Activated T-cell treated with anti-CD3 and anti-CD28 coated beads, Interleukin-2, amount 50 U/mL, for 72 hours (primary cell): ENCODE measurements at regions not wholly inside any gene's neighbourhood (a gene's known extent, or its start where the extent isn't known, plus 50 kb on each side); places are given as distances from the start of the nearest gene placed in this dataset.

Experiments used
- ATAC-seq, 2 donors: fragments of 150-1000 bp; cut with Tn5 transposase; replicated peaks in 1 of 2; 2 replicates each; pipeline ENCODE4 v1.10.0; 2021; ENCODE audit warnings: moderate library complexity in 2 of 2, mild to moderate bottlenecking in 1 of 2
- DNase-seq, 2 donors: peaks; one replicate each; pipeline ENCODE4 v3.0.0; 2021 to 2022; ENCODE audit warnings: mixed read lengths in 1 of 2
- H3K27ac Mint-ChIP-seq: one replicate; pipeline ENCODE4 v1.8.0; 2022; ENCODE audit warnings: mild to moderate bottlenecking, moderate library complexity, mixed read lengths
- H3K27me3 Mint-ChIP-seq: one replicate; pipeline ENCODE4 v1.8.0; 2022; ENCODE audit warnings: low read depth, mixed read lengths
- H3K36me3 Mint-ChIP-seq, 2 donors: one replicate each; pipeline ENCODE4 v1.8.0; 2022; ENCODE audit warnings: mixed read lengths in 2 of 2, mild to moderate bottlenecking in 1 of 2; ENCODE audit not compliant: insufficient read depth in 2 of 2
- H3K4me1 Mint-ChIP-seq: one replicate; pipeline ENCODE4 v1.8.0; 2022; ENCODE audit warnings: low read depth, mixed read lengths
- H3K4me3 Mint-ChIP-seq, 2 donors: one replicate each; pipeline ENCODE4 v1.8.0; 2022; ENCODE audit warnings: mild to moderate bottlenecking in 2 of 2, mixed read lengths in 2 of 2, moderate library complexity in 2 of 2
- H3K9me3 Mint-ChIP-seq, 2 donors: one replicate each; pipeline ENCODE4 v1.8.0; 2022; ENCODE audit warnings: mixed read lengths in 2 of 2

GRCh38 chr4:85062466-85062865, 96.0 kb upstream of the WDFY3 start:
- no peaks in the 10 kb centered on the region for H3K4me1 Mint-ChIP-seq
- no peak overlapping the region for H3K4me3 Mint-ChIP-seq
- no peak overlapping the region for H3K27ac Mint-ChIP-seq
- DNase-seq (no peak), ATAC-seq (no peak)
- H3K9me3 Mint-ChIP-seq, result peaks cover 0 to 3% of the 10 kb centered on the region in 2 donors
- H3K36me3 Mint-ChIP-seq, result no peaks in the 10 kb centered on the region
- no peaks in the 10 kb centered on the region for H3K27me3 Mint-ChIP-seq

- Mint-ChIP-seq H3K27ac (no peak overlapping the region), H3K9me3 (peaks cover 0 to 3% of the 10 kb centered on the region in 2 donors), H3K4me3 (no peak overlapping the region), H3K36me3 (no peaks in the 10 kb centered on the region), H3K27me3 (no peaks in the 10 kb centered on the region), H3K4me1 (no peaks in the 10 kb centered on the region)
- DNase-seq (no peak), ATAC-seq (no peak)
These were observed 100.9 kb upstream of the WDFY3 start for GRCh38 chr4:85067342-85067741.

DNA sequence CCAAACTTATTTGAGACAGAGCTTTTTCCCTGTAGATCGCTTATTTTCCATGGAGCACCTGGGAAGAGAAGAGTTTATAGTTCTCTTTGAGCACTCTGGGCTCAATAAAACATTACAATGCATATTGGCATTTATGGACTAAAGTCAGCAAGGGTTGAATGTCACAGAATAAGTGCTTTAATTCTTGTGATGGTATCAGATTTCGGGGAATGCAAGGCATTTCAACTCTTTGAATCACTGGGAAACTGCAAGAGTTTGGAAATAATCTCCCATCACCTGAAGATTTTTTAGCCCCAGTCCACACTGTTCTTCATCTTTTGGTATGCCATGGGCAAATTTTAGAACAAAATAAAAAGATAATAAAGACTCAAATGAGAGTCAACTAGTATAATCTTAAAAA, 111.5 kb upstream of the WDFY3 start:
- Mint-ChIP-seq H3K4me3 (no peak overlapping the region), H3K27ac (no peak overlapping the region), H3K36me3 (no peaks in the 10 kb centered on the region), H3K4me1 (no peaks in the 10 kb centered on the region), H3K27me3 (no peaks in the 10 kb centered on the region), H3K9me3 (no peaks in the 10 kb centered on the region)
- ATAC-seq, result no peak
- DNase-seq, result no peak

GRCh38 chr4:85081196-85081595, 114.7 kb upstream of the WDFY3 start:
- Mint-ChIP-seq H3K27ac (no peak overlapping the region), H3K4me3 (no peak overlapping the region), H3K4me1 (no peaks in the 10 kb centered on the region), H3K9me3 (no peaks in the 10 kb centered on the region), H3K27me3 (no peaks in the 10 kb centered on the region), H3K36me3 (no peaks in the 10 kb centered on the region)
- DNase-seq (no peak), ATAC-seq (no peak)

- Mint-ChIP-seq H3K27ac (no peak overlapping the region), H3K4me1 (no peaks in the 10 kb centered on the region), H3K4me3 (no peak overlapping the region), H3K27me3 (no peaks in the 10 kb centered on the region), H3K36me3 (no peaks in the 10 kb centered on the region), H3K9me3 (no peaks in the 10 kb centered on the region)
- ATAC-seq (no peak), DNase-seq (peak; percentile 8 to 26)
These were observed 118.0 kb upstream of the WDFY3 start for GRCh38 chr4:85084371-85085094.

DNA sequence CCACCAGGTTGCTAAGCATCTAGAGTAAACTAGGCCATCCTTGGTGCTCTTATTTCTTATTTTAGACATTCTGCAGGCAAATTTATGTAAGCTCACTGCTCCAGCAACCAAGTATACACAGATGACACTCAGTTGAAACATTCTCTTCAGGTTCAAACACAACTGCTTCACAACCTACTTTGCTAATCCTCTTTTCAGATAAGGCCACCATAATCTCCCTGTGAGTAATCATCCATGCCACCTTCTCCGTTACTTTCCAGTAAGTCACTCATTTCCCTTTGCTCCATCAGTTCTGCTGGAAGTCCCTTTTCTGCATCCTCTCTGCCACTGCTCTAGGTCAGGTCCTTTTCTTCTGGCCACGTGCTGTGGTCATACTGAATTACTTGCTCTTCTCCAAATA, 120.2 kb upstream of the WDFY3 start:
- DNase-seq (no peak), ATAC-seq (no peak)
- H3K36me3 Mint-ChIP-seq, result no peaks in the 10 kb centered on the region
- no peaks in the 10 kb centered on the region for H3K4me1 Mint-ChIP-seq
- no peaks in the 10 kb centered on the region for H3K27me3 Mint-ChIP-seq
- H3K4me3 Mint-ChIP-seq, result no peak overlapping the region
- no peak overlapping the region for H3K27ac Mint-ChIP-seq
- H3K9me3 Mint-ChIP-seq, result no peaks in the 10 kb centered on the region

GRCh38 chr4:85092536-85092935, 126.0 kb upstream of the WDFY3 start:
- no peak for DNase-seq

GRCh38 chr4:85092943-85093342, 126.5 kb upstream of the WDFY3 start:
- ATAC-seq, result no peak
- Mint-ChIP-seq H3K4me3 (no peak overlapping the region), H3K4me1 (no peaks in the 10 kb centered on the region), H3K27ac (no peak overlapping the region), H3K27me3 (no peaks in the 10 kb centered on the region), H3K36me3 (no peaks in the 10 kb centered on the region), H3K9me3 (peaks cover 0 to under 1% of the 10 kb centered on the region in 2 donors)
- no peak for DNase-seq

More at GRCh38 chr4:85092536-85092935, 126.0 kb upstream of the WDFY3 start:
- no peak overlapping the region for H3K27ac Mint-ChIP-seq
- H3K27me3 Mint-ChIP-seq, result no peaks in the 10 kb centered on the region
- H3K4me1 Mint-ChIP-seq, result no peaks in the 10 kb centered on the region
- no peak for ATAC-seq
- no peaks in the 10 kb centered on the region for H3K9me3 Mint-ChIP-seq
- no peaks in the 10 kb centered on the region for H3K36me3 Mint-ChIP-seq
- no peak overlapping the region for H3K4me3 Mint-ChIP-seq

DNA sequence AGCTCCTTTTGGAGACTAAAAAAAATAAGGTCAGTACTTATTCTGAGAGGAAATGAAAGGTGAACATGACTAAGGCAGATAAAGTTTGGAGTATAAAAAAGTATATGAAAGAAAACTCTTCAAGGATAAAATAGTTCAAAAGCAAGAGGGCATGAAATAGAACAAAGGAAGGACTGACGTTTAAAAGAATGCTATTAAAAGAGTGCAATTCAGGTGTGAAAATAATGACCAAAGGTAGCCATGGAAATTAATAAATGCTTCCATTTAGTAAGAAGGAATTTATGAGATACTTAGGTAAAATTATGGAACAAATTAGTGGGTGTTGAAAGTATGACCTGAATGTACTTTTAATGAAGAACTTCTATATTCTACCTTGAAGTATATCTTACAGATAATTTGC, 128.2 kb upstream of the WDFY3 start:
- no peak overlapping the region for H3K4me3 Mint-ChIP-seq
- no peaks in the 10 kb centered on the region for H3K4me1 Mint-ChIP-seq
- no peaks in the 10 kb centered on the region for H3K36me3 Mint-ChIP-seq
- no peaks in the 10 kb centered on the region for H3K27me3 Mint-ChIP-seq
- no peak overlapping the region for H3K27ac Mint-ChIP-seq
- ATAC-seq (no peak), DNase-seq (no peak)
- peaks cover 4 to 5% of the 10 kb centered on the region in 2 donors for H3K9me3 Mint-ChIP-seq

- DNase-seq (no peak), ATAC-seq (no peak)
- peaks cover 5 to 6% of the 10 kb centered on the region in 2 donors for H3K9me3 Mint-ChIP-seq
- no peaks in the 10 kb centered on the region for H3K36me3 Mint-ChIP-seq
- H3K27ac Mint-ChIP-seq, result no peak overlapping the region
- no peaks in the 10 kb centered on the region for H3K27me3 Mint-ChIP-seq
- no peak overlapping the region for H3K4me3 Mint-ChIP-seq
- no peaks in the 10 kb centered on the region for H3K4me1 Mint-ChIP-seq
These were observed 136.1 kb upstream of the WDFY3 start for GRCh38 chr4:85102606-85103005.

DNA sequence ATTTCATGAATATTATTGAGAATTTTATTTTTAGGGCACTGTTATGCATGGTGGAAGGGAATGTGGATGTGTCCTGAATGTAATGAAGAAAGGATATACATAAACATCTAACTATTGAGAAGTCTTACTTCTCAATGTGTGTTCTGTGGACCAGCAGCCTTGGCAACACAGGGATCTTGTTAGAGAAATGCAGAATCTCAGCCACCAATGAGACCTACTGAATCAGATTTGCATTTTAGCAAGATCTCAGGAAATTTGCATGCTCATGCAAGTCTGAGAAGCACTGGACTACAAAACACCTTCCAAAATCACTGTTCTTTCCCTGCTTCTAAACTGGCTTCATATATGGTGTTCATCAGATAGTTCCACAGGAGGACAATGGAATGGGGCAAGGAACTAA, 139.7 kb upstream of the WDFY3 start:
- ATAC-seq (no peak), DNase-seq (no peak)
- Mint-ChIP-seq H3K36me3 (no peaks in the 10 kb centered on the region), H3K4me3 (no peak overlapping the region), H3K27me3 (no peaks in the 10 kb centered on the region), H3K9me3 (no peaks in the 10 kb centered on the region), H3K4me1 (no peaks in the 10 kb centered on the region), H3K27ac (no peak overlapping the region)

DNA sequence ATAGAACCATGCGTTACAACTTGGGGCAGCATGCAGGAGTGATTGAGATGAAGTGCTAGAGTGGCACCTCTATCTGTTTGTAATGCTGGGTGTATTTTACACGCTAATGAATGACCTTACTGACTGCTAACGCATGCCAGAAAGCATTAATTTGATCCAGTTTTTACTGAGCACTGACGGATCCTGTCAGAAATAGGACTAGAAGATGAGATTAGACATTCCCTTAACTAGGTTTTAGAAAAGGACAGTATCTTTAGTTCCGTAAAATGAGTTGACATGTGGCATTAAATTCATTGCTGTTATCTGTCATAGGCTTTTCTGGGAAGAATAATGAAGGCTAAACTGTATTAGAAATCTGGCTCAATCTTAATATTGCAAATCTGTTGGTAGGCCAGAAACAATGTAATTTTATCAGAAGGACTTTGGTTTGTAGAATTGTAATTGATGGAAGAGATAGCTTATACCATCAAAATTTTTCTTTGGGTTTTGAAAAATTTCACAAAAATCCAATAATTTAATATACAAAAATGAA, 140.4 kb upstream of the WDFY3 start:
- DNase-seq, result no peak
- no peaks in the 10 kb centered on the region for H3K27me3 Mint-ChIP-seq
- no peaks in the 10 kb centered on the region for H3K4me1 Mint-ChIP-seq
- ATAC-seq, result no peak
- no peak overlapping the region for H3K4me3 Mint-ChIP-seq
- H3K36me3 Mint-ChIP-seq, result no peaks in the 10 kb centered on the region
- peaks cover 0 to under 1% of the 10 kb centered on the region in 2 donors for H3K9me3 Mint-ChIP-seq
- H3K27ac Mint-ChIP-seq, result no peak overlapping the region

GRCh38 chr4:85107553-85107952, 141.1 kb upstream of the WDFY3 start:
- Mint-ChIP-seq H3K9me3 (peaks cover 0 to 2% of the 10 kb centered on the region in 2 donors), H3K4me1 (no peaks in the 10 kb centered on the region), H3K36me3 (no peaks in the 10 kb centered on the region), H3K27ac (no peak overlapping the region), H3K27me3 (no peaks in the 10 kb centered on the region), H3K4me3 (no peak overlapping the region)
- DNase-seq (no peak), ATAC-seq (no peak)

GRCh38 chr4:85113706-85114105, 147.2 kb upstream of the WDFY3 start:
- Mint-ChIP-seq H3K4me3 (no peak overlapping the region), H3K27me3 (no peaks in the 10 kb centered on the region), H3K9me3 (peaks cover 5 to 10% of the 10 kb centered on the region in 2 donors), H3K4me1 (no peaks in the 10 kb centered on the region), H3K27ac (no peak overlapping the region), H3K36me3 (no peaks in the 10 kb centered on the region)
- DNase-seq, result no peak
- ATAC-seq, result no peak
